H9 (cell line): ENCODE measurements at regions not wholly inside any gene's neighbourhood (a gene's known extent, or its start where the extent isn't known, plus 50 kb on each side); places are given as distances from the start of the nearest gene placed in this dataset.

Experiments
- DNase-seq: peaks from one replicate; pipeline ENCODE4 v3.0.0-alpha.2; 2017
- H2AFZ ChIP-seq: one replicate; pipeline ENCODE4 v1.6.1; 2013; ENCODE audit warnings: mild to moderate bottlenecking, low read length, control low read depth, moderate library complexity
- H2AK5ac ChIP-seq: 2 replicates; pipeline ENCODE4 v1.6.1; 2013; ENCODE audit warnings: low read length, control low read depth, mixed read lengths; ENCODE audit not compliant: insufficient read length
- H2BK120ac ChIP-seq: one replicate; pipeline ENCODE4 v1.6.1; 2013; ENCODE audit warnings: low read depth, mild to moderate bottlenecking, low read length, control low read depth, inconsistent platforms; ENCODE audit not compliant: poor library complexity, severe bottlenecking
- H2BK12ac ChIP-seq: 2 replicates; pipeline ENCODE4 v1.6.1; 2013; ENCODE audit warnings: low read length, control low read depth, mixed read lengths, low read depth; ENCODE audit not compliant: insufficient read length
- H2BK15ac ChIP-seq: 2 replicates; pipeline ENCODE4 v1.6.1; 2013; ENCODE audit warnings: low read depth, low read length, control low read depth
- H2BK20ac ChIP-seq: one replicate; pipeline ENCODE4 v1.6.1; 2013; ENCODE audit warnings: low read depth, mild to moderate bottlenecking, low read length, control low read depth, inconsistent platforms; ENCODE audit not compliant: poor library complexity, severe bottlenecking
- H2BK5ac ChIP-seq: 2 replicates; pipeline ENCODE4 v1.6.1; 2013; ENCODE audit warnings: low read length, control low read depth, mixed read lengths; ENCODE audit not compliant: insufficient read length
- H3K14ac ChIP-seq: 2 replicates; pipeline ENCODE4 v1.6.1; 2013; ENCODE audit warnings: low read length, control low read depth; ENCODE audit not compliant: insufficient read depth
- H3K18ac ChIP-seq: 2 replicates; pipeline ENCODE4 v1.6.1; 2013; ENCODE audit warnings: low read depth, mild to moderate bottlenecking, mixed read lengths, low read length, control low read depth; ENCODE audit not compliant: insufficient read length
- H3K23ac ChIP-seq: 2 replicates; pipeline ENCODE4 v1.6.1; 2013; ENCODE audit warnings: low read length, control low read depth, mixed read lengths, low read depth; ENCODE audit not compliant: insufficient read length
- H3K23me2 ChIP-seq: 2 replicates; pipeline ENCODE4 v1.6.1; 2013; ENCODE audit warnings: low read depth, mild to moderate bottlenecking, mixed read lengths, low read length, control low read depth; ENCODE audit not compliant: insufficient read length, poor library complexity, severe bottlenecking
- H3K27ac ChIP-seq: 2 replicates; pipeline ENCODE4 v1.5.1; 2013; ENCODE audit warnings: low read length, control low read depth, mixed read lengths, low read depth; ENCODE audit not compliant: insufficient read length
- H3K27me3 ChIP-seq: 2 replicates; pipeline ENCODE4 v1.6.1; 2013; ENCODE audit warnings: low read length, control low read depth, inconsistent platforms; ENCODE audit not compliant: insufficient read depth
- H3K4ac ChIP-seq: 2 replicates; pipeline ENCODE4 v1.6.1; 2013; ENCODE audit warnings: low read depth, mild to moderate bottlenecking, control low read depth, inconsistent platforms, low read length, moderate library complexity
- H3K4me1 ChIP-seq: 2 replicates; pipeline ENCODE4 v1.6.1; 2013; ENCODE audit warnings: low read length, control low read depth, inconsistent platforms; ENCODE audit not compliant: insufficient read depth
- H3K4me2 ChIP-seq: 2 replicates; pipeline ENCODE4 v1.6.1; 2013; ENCODE audit warnings: low read length, control low read depth, mixed read lengths; ENCODE audit not compliant: insufficient read length, insufficient read depth
- H3K56ac ChIP-seq: 2 replicates; pipeline ENCODE4 v1.6.1; 2013; ENCODE audit warnings: low read depth, mild to moderate bottlenecking, mixed read lengths, low read length, control low read depth; ENCODE audit not compliant: insufficient read length
- H3K79me1 ChIP-seq: 2 replicates; pipeline ENCODE4 v1.6.1; 2013; ENCODE audit warnings: low read depth, mild to moderate bottlenecking, moderate library complexity, low read length, control low read depth, inconsistent platforms; ENCODE audit not compliant: insufficient read depth, poor library complexity, severe bottlenecking
- H3K79me2 ChIP-seq: 2 replicates; pipeline ENCODE4 v1.6.1; 2013; ENCODE audit warnings: low read length, control low read depth, inconsistent platforms; ENCODE audit not compliant: insufficient read depth
- H3K9ac ChIP-seq: 2 replicates; pipeline ENCODE4 v1.6.1; 2013; ENCODE audit warnings: low read length, control low read depth, mixed read lengths; ENCODE audit not compliant: insufficient read length; ENCODE audit errors: extremely low read depth
- H3K9me3 ChIP-seq: one replicate; pipeline ENCODE4 v1.6.1; 2013; ENCODE audit warnings: low read depth, low read length, inconsistent platforms; ENCODE audit not compliant: control insufficient read depth
- H3T11ph ChIP-seq: one replicate; pipeline ENCODE4 v1.6.1; 2013; ENCODE audit warnings: mild to moderate bottlenecking, low read length, control low read depth, inconsistent platforms
- H4K20me1 ChIP-seq: one replicate; pipeline ENCODE4 v1.6.1; 2013; ENCODE audit not compliant: control insufficient read depth, insufficient read length, insufficient read depth
- H4K5ac ChIP-seq: 2 replicates; pipeline ENCODE4 v1.6.1; 2013; ENCODE audit warnings: low read depth, mild to moderate bottlenecking, mixed read lengths, low read length, control low read depth; ENCODE audit not compliant: insufficient read length
- H4K8ac ChIP-seq: replicated peaks from 2 replicates; pipeline ENCODE4 v1.6.1; 2013; ENCODE audit warnings: low read length, control low read depth, mixed read lengths, low read depth; ENCODE audit not compliant: insufficient read length
- H4K91ac ChIP-seq: 2 replicates; pipeline ENCODE4 v1.6.1; 2013; ENCODE audit warnings: low read depth, mild to moderate bottlenecking, moderate library complexity, mixed read lengths, low read length, control low read depth; ENCODE audit not compliant: insufficient read length
- H3K27ac Mint-ChIP-seq, 3 experiments: 2 replicates in 2 of 3; 3 replicates in 1 of 3; pipeline ENCODE4 v1.8.0; 2020 to 2021; ENCODE audit warnings: mixed read lengths in 3 of 3, mild to moderate bottlenecking in 1 of 3, moderate library complexity in 1 of 3
- H3K27me3 Mint-ChIP-seq: 2 replicates; pipeline ENCODE4 v1.8.0; 2021; ENCODE audit warnings: low read depth, mild to moderate bottlenecking, moderate library complexity, mixed read lengths
- H3K36me3 Mint-ChIP-seq, 3 experiments: 2 replicates in 2 of 3; 3 replicates in 1 of 3; pipeline ENCODE4 v1.8.0; 2020 to 2021; ENCODE audit warnings: low read depth in 3 of 3, mixed read lengths in 3 of 3; ENCODE audit not compliant: insufficient read depth in 1 of 3
- H3K4me1 Mint-ChIP-seq, 2 experiments: 2 replicates each; pipeline ENCODE4 v1.8.0; 2020; ENCODE audit warnings: mixed read lengths in 2 of 2
- H3K4me3 Mint-ChIP-seq, 2 experiments: 2 replicates in 1 of 2; 3 replicates in 1 of 2; pipeline ENCODE4 v1.8.0; 2020 to 2021; ENCODE audit warnings: mild to moderate bottlenecking in 2 of 2, mixed read lengths in 2 of 2, moderate library complexity in 1 of 2
- H3K9me3 Mint-ChIP-seq, 2 experiments: 2 replicates in 1 of 2; 3 replicates in 1 of 2; pipeline ENCODE4 v1.8.0; 2020; ENCODE audit warnings: mild to moderate bottlenecking in 2 of 2, mixed read lengths in 2 of 2, moderate library complexity in 1 of 2
- CTCF ChIP-seq: fragments of 200-600 bp; sonication (generic); conservative IDR thresholded peaks from 3 replicates; pipeline ENCODE4 v1.8.0; 2021; ENCODE audit warnings: antibody characterized with exemption, mild to moderate bottlenecking
- WGBS: extraction: QIAGEN DNeasy Blood & Tissue Kit; methylation state at CpG from one replicate; pipeline ENCODE4 v1.1.7; 2013; ENCODE audit warnings: missing lambda C conversion rate, low lambda C conversion rate, mixed read lengths; ENCODE audit not compliant: insufficient read length; ENCODE audit errors: extremely low coverage; 5-methylcytosine and 5-hydroxymethylcytosine counted together

- Histone ChIP-seq H3K27me3 (no peaks in the 10 kb centered on the region), H2BK20ac (no peak overlapping the region), H4K20me1 (no peaks in the 10 kb centered on the region), H2BK5ac (no peak overlapping the region), H2BK12ac (no peak overlapping the region), H3K9ac (no peak overlapping the region), H3T11ph (no peak overlapping the region), H3K9me3 (no peaks in the 10 kb centered on the region), H3K4ac (no peak overlapping the region), H4K91ac (no peak overlapping the region), H4K8ac (no peak overlapping the region), H3K79me2 (no peaks in the 10 kb centered on the region), H3K23me2 (no peaks in the 10 kb centered on the region), H4K5ac (no peak overlapping the region), H2AK5ac (no peak overlapping the region), H2AFZ (no peak overlapping the region), H3K4me1 (no peaks in the 10 kb centered on the region), H3K4me2 (no peak overlapping the region), H3K23ac (no peak overlapping the region), H3K79me1 (no peaks in the 10 kb centered on the region), H2BK120ac (no peak overlapping the region), H3K27ac (no peak overlapping the region), H2BK15ac (no peak overlapping the region), H3K18ac (no peak overlapping the region), H3K56ac (no peak overlapping the region), H3K14ac (no peak overlapping the region)
- no CpG with 5 or more reads among the region's 3 CpGs for WGBS
- Mint-ChIP-seq H3K9me3 (no peaks in the 10 kb centered on the region), H3K27ac (no peak overlapping the region), H3K4me3 (no peak overlapping the region), H3K36me3 (no peaks in the 10 kb centered on the region), H3K4me1 (peaks cover 0 to 2% of the 10 kb centered on the region in 2 experiments; a peak in 1 of 4 replicates), H3K27me3 (no peaks in the 10 kb centered on the region)
- no peak for DNase-seq
- TF ChIP-seq CTCF: no peak
Observed at GRCh38 chrX:95729401-95729800, 955.2 kb upstream of the DIAPH2 start.
